ENCODE measurements at regions not wholly inside any gene's neighbourhood (a gene's known extent, or its start where the extent isn't known, plus 50 kb on each side); places are given as distances from the start of the nearest gene placed in this dataset.

- no peaks in the 10 kb centered on the region for H3K36me3 Mint-ChIP-seq
- CTCF ChIA-PET = no interaction called here
These were observed 455.1 kb upstream of the MPDZ start for GRCh38 chr9:13734601-13735000.

GRCh38 chr9:13732290-13732689 lies 452.8 kb upstream of the MPDZ start:
- no peaks in the 10 kb centered on the region for H3K36me3 Mint-ChIP-seq
- DNase-seq = no peak

More at GRCh38 chr9:13734601-13735000, 455.1 kb upstream of the MPDZ start:
- Mint-ChIP-seq H3K4me3 (no peak overlapping the region), H3K27me3 (no peaks in the 10 kb centered on the region), H3K9me3 (peaks cover 6% of the 10 kb centered on the region), H3K27ac (no peak overlapping the region), H3K4me1 (no peaks in the 10 kb centered on the region)
- DNase-seq = no peak

DNA sequence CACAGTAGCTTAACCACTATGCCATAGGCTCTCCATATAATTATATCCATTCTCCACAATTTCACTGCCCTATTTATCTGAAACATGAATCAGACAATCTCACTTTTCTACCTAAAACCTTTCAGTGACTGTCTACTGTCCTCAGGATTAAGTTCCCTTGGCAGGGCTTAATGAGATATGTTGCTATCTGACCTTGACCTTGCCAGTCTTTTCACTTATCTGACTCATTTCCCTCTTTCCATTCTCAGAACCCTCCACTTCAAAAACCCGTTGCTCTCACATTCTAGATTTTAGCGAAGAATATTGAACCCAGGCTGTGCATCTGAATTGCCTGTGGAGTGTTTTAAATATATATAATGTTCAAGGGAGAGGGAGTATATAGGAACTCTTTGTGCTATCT lies 452.1 kb upstream of the MPDZ start:
- peaks cover 2% of the 10 kb centered on the region for H3K9me3 Mint-ChIP-seq
- CTCF ChIA-PET = no interaction called here
- DNase-seq = no peak
- no peaks in the 10 kb centered on the region for H3K27me3 Mint-ChIP-seq
- no peak overlapping the region for H3K4me3 Mint-ChIP-seq
- no peak overlapping the region for H3K27ac Mint-ChIP-seq
- H3K36me3 Mint-ChIP-seq = no peaks in the 10 kb centered on the region
- no peaks in the 10 kb centered on the region for H3K4me1 Mint-ChIP-seq

More at GRCh38 chr9:13732290-13732689, 452.8 kb upstream of the MPDZ start:
- H3K27me3 Mint-ChIP-seq = no peaks in the 10 kb centered on the region
- CTCF ChIA-PET = no interaction called here
- H3K4me1 Mint-ChIP-seq = no peaks in the 10 kb centered on the region
- H3K4me3 Mint-ChIP-seq = no peak overlapping the region
- H3K27ac Mint-ChIP-seq = no peak overlapping the region
- peaks cover 2% of the 10 kb centered on the region for H3K9me3 Mint-ChIP-seq

- Mint-ChIP-seq H3K9me3 (peaks cover 2% of the 10 kb centered on the region), H3K4me1 (no peaks in the 10 kb centered on the region), H3K27ac (no peak overlapping the region), H3K27me3 (no peaks in the 10 kb centered on the region), H3K36me3 (no peaks in the 10 kb centered on the region), H3K4me3 (no peak overlapping the region)
- CTCF ChIA-PET = no interaction called here
- no peak for DNase-seq
These were observed 450.5 kb upstream of the MPDZ start for GRCh38 chr9:13729955-13730354.

DNA sequence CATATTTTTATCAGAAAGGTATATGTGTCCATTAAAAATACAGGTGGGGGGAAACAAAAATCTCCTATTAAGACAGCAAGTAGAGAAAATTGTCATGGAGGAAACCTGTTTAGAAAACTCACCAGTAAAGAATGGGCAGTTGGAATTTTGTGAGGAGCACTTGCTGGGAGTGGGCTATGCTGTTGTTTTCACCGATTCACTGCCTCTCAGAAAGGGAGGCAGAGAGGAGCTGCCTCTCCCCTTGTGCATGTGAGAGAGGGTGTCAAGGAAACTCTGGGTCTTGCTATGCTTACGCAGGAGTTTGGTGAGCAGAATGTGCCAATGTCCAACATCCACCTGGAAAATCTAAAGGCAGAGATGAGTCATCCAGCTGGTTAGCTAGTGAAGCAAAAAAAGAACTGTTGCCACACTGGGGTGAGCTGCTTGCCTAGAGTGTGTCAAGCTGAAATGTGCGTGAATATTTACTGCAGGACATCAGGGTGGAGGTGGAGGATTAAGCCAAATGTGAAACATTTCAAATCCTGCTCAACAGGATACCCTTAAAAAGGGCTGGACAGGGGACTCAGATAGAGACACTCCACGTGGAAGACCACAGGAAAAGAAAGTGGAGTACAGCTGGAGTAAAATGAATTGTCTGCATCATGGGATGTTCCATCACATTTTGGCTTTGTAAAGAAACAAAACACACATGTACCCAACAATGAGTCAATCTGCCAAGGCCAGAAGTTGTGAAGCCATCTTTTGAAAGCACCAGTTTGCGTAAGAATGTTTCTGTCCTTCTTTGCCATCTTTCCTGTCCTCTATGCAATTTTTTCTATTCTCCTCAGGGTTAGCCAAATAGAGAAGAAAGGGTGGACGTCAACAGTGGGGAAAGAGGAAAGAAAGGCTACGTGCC lies 449.7 kb upstream of the MPDZ start:
- no peaks in the 10 kb centered on the region for H3K27me3 Mint-ChIP-seq
- no peak for DNase-seq
- CTCF ChIA-PET = no interaction called here
- no peaks in the 10 kb centered on the region for H3K36me3 Mint-ChIP-seq
- peaks cover 2% of the 10 kb centered on the region for H3K9me3 Mint-ChIP-seq
- no peak overlapping the region for H3K4me3 Mint-ChIP-seq
- H3K4me1 Mint-ChIP-seq = no peaks in the 10 kb centered on the region
- H3K27ac Mint-ChIP-seq = no peak overlapping the region

- Mint-ChIP-seq H3K9me3 (peaks cover 2% of the 10 kb centered on the region), H3K36me3 (no peaks in the 10 kb centered on the region), H3K4me1 (no peaks in the 10 kb centered on the region), H3K27me3 (no peaks in the 10 kb centered on the region), H3K4me3 (no peak overlapping the region), H3K27ac (no peak overlapping the region)
- no peak for DNase-seq
- CTCF ChIA-PET = no interaction called here
These were observed 448.6 kb upstream of the MPDZ start for GRCh38 chr9:13728131-13728530.

GRCh38 chr9:13726746-13727145 lies 447.3 kb upstream of the MPDZ start:
- no peak for DNase-seq
- Mint-ChIP-seq H3K9me3 (peaks cover 2% of the 10 kb centered on the region), H3K4me1 (no peaks in the 10 kb centered on the region), H3K27me3 (no peaks in the 10 kb centered on the region), H3K4me3 (no peak overlapping the region), H3K36me3 (no peaks in the 10 kb centered on the region), H3K27ac (no peak overlapping the region)
- CTCF ChIA-PET = interaction anchor here (0.7 kb wide), 1 partner anchor 76 kb away, joined by 3 read pairs; no protein-coding TSS in a partner anchor

GRCh38 chr9:13725516-13725915 lies 446.0 kb upstream of the MPDZ start:
- DNase-seq = no peak
- no peaks in the 10 kb centered on the region for H3K4me1 Mint-ChIP-seq
- no peaks in the 10 kb centered on the region for H3K36me3 Mint-ChIP-seq
- peaks cover 2% of the 10 kb centered on the region for H3K9me3 Mint-ChIP-seq
- H3K4me3 Mint-ChIP-seq = no peak overlapping the region
- H3K27me3 Mint-ChIP-seq = no peaks in the 10 kb centered on the region
- CTCF ChIA-PET = no interaction called here
- H3K27ac Mint-ChIP-seq = no peak overlapping the region

- CTCF ChIA-PET = no interaction called here
- Mint-ChIP-seq H3K36me3 (no peaks in the 10 kb centered on the region), H3K9me3 (no peaks in the 10 kb centered on the region), H3K4me1 (no peaks in the 10 kb centered on the region), H3K4me3 (no peak overlapping the region), H3K27me3 (no peaks in the 10 kb centered on the region), H3K27ac (no peak overlapping the region)
- DNase-seq = no peak
These were observed 442.2 kb upstream of the MPDZ start for GRCh38 chr9:13721481-13722235.

GRCh38 chr9:13719981-13720676 lies 440.6 kb upstream of the MPDZ start:
- DNase-seq = no peak
- Mint-ChIP-seq H3K4me3 (no peak overlapping the region), H3K27ac (no peak overlapping the region), H3K27me3 (no peaks in the 10 kb centered on the region), H3K9me3 (no peaks in the 10 kb centered on the region), H3K36me3 (no peaks in the 10 kb centered on the region), H3K4me1 (no peaks in the 10 kb centered on the region)
- CTCF ChIA-PET = no interaction called here

- CTCF ChIA-PET = no interaction called here
- Mint-ChIP-seq H3K4me1 (no peaks in the 10 kb centered on the region), H3K4me3 (no peak overlapping the region), H3K36me3 (no peaks in the 10 kb centered on the region), H3K9me3 (no peaks in the 10 kb centered on the region), H3K27me3 (no peaks in the 10 kb centered on the region), H3K27ac (no peak overlapping the region)
- DNase-seq = no peak
These were observed 440.0 kb upstream of the MPDZ start for GRCh38 chr9:13719446-13719845.

GRCh38 chr9:13718539-13718938 lies 439.0 kb upstream of the MPDZ start:
- Mint-ChIP-seq H3K27ac (no peak overlapping the region), H3K36me3 (no peaks in the 10 kb centered on the region), H3K27me3 (no peaks in the 10 kb centered on the region), H3K9me3 (no peaks in the 10 kb centered on the region), H3K4me1 (no peaks in the 10 kb centered on the region), H3K4me3 (no peak overlapping the region)
- CTCF ChIA-PET = no interaction called here
- no peak for DNase-seq

DNA sequence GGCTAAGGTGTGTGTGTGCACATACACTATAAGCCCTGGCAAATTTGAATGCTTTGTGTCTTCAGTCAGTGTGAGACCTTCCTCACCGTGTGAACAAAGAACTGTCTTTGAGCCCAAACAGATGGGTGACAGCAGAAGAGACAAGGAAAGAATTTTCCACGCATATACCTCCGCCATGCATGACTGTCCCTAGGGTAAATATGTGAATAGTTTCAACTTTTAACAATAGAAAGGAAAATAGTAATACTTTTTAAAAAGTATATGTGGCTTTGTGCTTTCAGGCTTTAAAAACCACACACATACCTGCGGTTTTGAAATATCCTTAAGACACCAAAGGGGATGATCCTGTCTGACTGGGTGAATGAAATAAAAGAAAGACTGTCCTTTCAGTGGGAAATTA lies 438.6 kb upstream of the MPDZ start:
- no peak for DNase-seq
- H3K4me3 Mint-ChIP-seq = no peak overlapping the region
- H3K9me3 Mint-ChIP-seq = no peaks in the 10 kb centered on the region
- H3K27me3 Mint-ChIP-seq = no peaks in the 10 kb centered on the region
- no peaks in the 10 kb centered on the region for H3K36me3 Mint-ChIP-seq
- H3K4me1 Mint-ChIP-seq = no peaks in the 10 kb centered on the region
- no peak overlapping the region for H3K27ac Mint-ChIP-seq
- CTCF ChIA-PET = no interaction called here

DNA sequence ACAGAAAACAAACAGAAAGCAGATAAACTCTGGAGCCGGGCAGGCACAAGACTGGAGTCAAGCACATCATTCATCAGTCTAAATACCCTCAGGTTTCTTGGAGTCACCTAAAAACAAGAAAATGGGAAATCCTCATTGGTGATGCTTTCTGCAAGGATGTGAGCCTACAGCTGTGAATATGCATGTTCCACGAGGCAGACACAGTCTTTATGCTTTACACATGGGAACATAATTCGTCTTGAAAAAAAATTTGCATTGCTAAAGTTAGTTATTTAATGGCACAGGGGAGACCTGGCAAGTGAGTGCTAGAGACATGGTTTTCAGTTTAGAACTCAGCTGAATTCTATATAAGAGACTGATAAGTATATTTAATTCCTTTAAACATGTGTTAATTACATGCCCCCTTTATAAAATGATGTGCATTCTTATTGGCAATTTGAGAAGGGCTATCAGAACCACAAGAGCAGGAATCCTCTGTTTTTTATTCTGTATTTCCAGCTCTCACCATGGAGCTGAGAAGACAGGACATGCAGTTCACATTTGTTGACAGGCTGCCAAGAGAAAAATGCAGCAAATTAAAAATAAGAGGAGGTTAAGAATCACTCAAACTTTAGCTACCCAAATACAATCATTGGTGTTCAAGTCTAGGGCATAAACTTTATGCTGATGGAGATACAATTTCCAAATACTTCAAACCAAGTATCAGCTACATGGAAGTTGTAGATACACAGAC lies 438.0 kb upstream of the MPDZ start:
- no peak overlapping the region for H3K27ac Mint-ChIP-seq
- H3K36me3 Mint-ChIP-seq = no peaks in the 10 kb centered on the region
- CTCF ChIA-PET = no interaction called here
- H3K4me1 Mint-ChIP-seq = no peaks in the 10 kb centered on the region
- no peaks in the 10 kb centered on the region for H3K27me3 Mint-ChIP-seq
- no peak overlapping the region for H3K4me3 Mint-ChIP-seq
- no peak for DNase-seq
- no peaks in the 10 kb centered on the region for H3K9me3 Mint-ChIP-seq

Measured in activated naive CD4-positive, alpha-beta T cell treated with anti-CD3 and anti-CD28 coated beads, Interleukin-2, amount 10 ng/mL, durations not matched to agents 7 days and 5 days (primary cell).